Chondrocyte (in vitro differentiated cells): ENCODE measurements at regions not wholly inside any gene's neighbourhood (a gene's known extent, or its start where the extent isn't known, plus 50 kb on each side); places are given as distances from the start of the nearest gene placed in this dataset.

Source experiments
- DNase-seq: peaks from one replicate; pipeline ENCODE4 v3.0.0; 2021; ENCODE audit warnings: mixed read lengths, low spot score
- H3K27ac Mint-ChIP-seq: one replicate; pipeline ENCODE4 v1.8.0; 2021; ENCODE audit warnings: mild to moderate bottlenecking, moderate library complexity, mixed read lengths; ENCODE audit not compliant: unreplicated experiment
- H3K27me3 Mint-ChIP-seq: 2 replicates; pipeline ENCODE4 v1.8.0; 2021; ENCODE audit warnings: low read depth, mixed read lengths
- H3K36me3 Mint-ChIP-seq: 2 replicates; pipeline ENCODE4 v1.8.0; 2021; ENCODE audit warnings: low read depth, mixed read lengths
- H3K4me1 Mint-ChIP-seq: 2 replicates; pipeline ENCODE4 v1.8.0; 2021; ENCODE audit warnings: low read depth, mild to moderate bottlenecking, mixed read lengths
- H3K4me3 Mint-ChIP-seq: one replicate; pipeline ENCODE4 v1.8.0; 2021; ENCODE audit warnings: mild to moderate bottlenecking, moderate library complexity, mixed read lengths; ENCODE audit not compliant: unreplicated experiment
- H3K9me3 Mint-ChIP-seq: 2 replicates; pipeline ENCODE4 v1.8.0; 2021; ENCODE audit warnings: low read depth, mixed read lengths
- TF ChIP-seq, protein P1 (sequence below): fragments of 200-600 bp; sonication (generic); IDR thresholded peaks from 2 replicates; pipeline ENCODE4 v1.5.0; 2021; ENCODE audit warnings: antibody characterized with exemption, mild to moderate bottlenecking, moderate library complexity

- peaks cover 7% of the 10 kb centered on the region for H3K9me3 Mint-ChIP-seq
- H3K4me3 Mint-ChIP-seq = no peak overlapping the region
- no peak for DNase-seq
- TF ChIP-seq, protein P1, sequence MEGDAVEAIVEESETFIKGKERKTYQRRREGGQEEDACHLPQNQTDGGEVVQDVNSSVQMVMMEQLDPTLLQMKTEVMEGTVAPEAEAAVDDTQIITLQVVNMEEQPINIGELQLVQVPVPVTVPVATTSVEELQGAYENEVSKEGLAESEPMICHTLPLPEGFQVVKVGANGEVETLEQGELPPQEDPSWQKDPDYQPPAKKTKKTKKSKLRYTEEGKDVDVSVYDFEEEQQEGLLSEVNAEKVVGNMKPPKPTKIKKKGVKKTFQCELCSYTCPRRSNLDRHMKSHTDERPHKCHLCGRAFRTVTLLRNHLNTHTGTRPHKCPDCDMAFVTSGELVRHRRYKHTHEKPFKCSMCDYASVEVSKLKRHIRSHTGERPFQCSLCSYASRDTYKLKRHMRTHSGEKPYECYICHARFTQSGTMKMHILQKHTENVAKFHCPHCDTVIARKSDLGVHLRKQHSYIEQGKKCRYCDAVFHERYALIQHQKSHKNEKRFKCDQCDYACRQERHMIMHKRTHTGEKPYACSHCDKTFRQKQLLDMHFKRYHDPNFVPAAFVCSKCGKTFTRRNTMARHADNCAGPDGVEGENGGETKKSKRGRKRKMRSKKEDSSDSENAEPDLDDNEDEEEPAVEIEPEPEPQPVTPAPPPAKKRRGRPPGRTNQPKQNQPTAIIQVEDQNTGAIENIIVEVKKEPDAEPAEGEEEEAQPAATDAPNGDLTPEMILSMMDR = no peak
- H3K27me3 Mint-ChIP-seq = no peaks in the 10 kb centered on the region
- H3K27ac Mint-ChIP-seq = no peak overlapping the region
- H3K36me3 Mint-ChIP-seq = no peaks in the 10 kb centered on the region
- H3K4me1 Mint-ChIP-seq = no peaks in the 10 kb centered on the region
Observed at GRCh38 chr4:85113706-85114105, 147.2 kb upstream of the WDFY3 start.

- peaks cover 1% of the 10 kb centered on the region for H3K27me3 Mint-ChIP-seq
- no peak overlapping the region for H3K4me3 Mint-ChIP-seq
- H3K4me1 Mint-ChIP-seq = no peaks in the 10 kb centered on the region
- TF ChIP-seq, protein P1 = no peak
- peaks cover 7% of the 10 kb centered on the region for H3K9me3 Mint-ChIP-seq
- DNase-seq = no peak
- no peaks in the 10 kb centered on the region for H3K36me3 Mint-ChIP-seq
- H3K27ac Mint-ChIP-seq = no peak overlapping the region
Observed at GRCh38 chr4:85114526-85114925, 148.0 kb upstream of the WDFY3 start.

- H3K27me3 Mint-ChIP-seq = peaks cover 1% of the 10 kb centered on the region
- no peaks in the 10 kb centered on the region for H3K4me1 Mint-ChIP-seq
- no peak overlapping the region for H3K4me3 Mint-ChIP-seq
- TF ChIP-seq, protein P1 = no peak
- H3K9me3 Mint-ChIP-seq = peaks cover 7% of the 10 kb centered on the region
- no peak overlapping the region for H3K27ac Mint-ChIP-seq
- no peaks in the 10 kb centered on the region for H3K36me3 Mint-ChIP-seq
- DNase-seq = no peak
Observed at GRCh38 chr4:85116008-85116407, 149.5 kb upstream of the WDFY3 start.

GRCh38 chr4:85125688-85126087 lies 159.2 kb upstream of the WDFY3 start:
- Mint-ChIP-seq H3K9me3 (peaks cover under 1% of the 10 kb centered on the region), H3K27me3 (peaks cover 6% of the 10 kb centered on the region), H3K4me3 (no peak overlapping the region), H3K4me1 (no peaks in the 10 kb centered on the region), H3K27ac (no peak overlapping the region), H3K36me3 (no peaks in the 10 kb centered on the region)
- DNase-seq = no peak
- TF ChIP-seq, protein P1 = no peak

GRCh38 chr4:85126991-85127591 lies 160.6 kb upstream of the WDFY3 start:
- no peak for DNase-seq
- TF ChIP-seq, protein P1 = no peak
- H3K27me3 Mint-ChIP-seq = peaks cover 6% of the 10 kb centered on the region
- no peak overlapping the region for H3K4me3 Mint-ChIP-seq
- H3K4me1 Mint-ChIP-seq = no peaks in the 10 kb centered on the region
- H3K27ac Mint-ChIP-seq = no peak overlapping the region
- no peaks in the 10 kb centered on the region for H3K36me3 Mint-ChIP-seq
- peaks cover 3% of the 10 kb centered on the region for H3K9me3 Mint-ChIP-seq
